NCI-H2196 treated with DMSO at 0.1 percent for 48 hours (cell line): ENCODE measurements at regions not wholly inside any gene's neighbourhood (a gene's known extent, or its start where the extent isn't known, plus 50 kb on each side); places are given as distances from the start of the nearest gene placed in this dataset.

Experiments
- DNase-seq: peaks from one replicate; lab custom pipeline; 2025; ENCODE audit not compliant: unreplicated experiment; lab: John Stamatoyannopoulos, UW

GRCh38 chr3:188088948-188089685 lies 64.8 kb upstream of the LPP start:
- DNase-seq, result no peak

- DNase-seq, result no peak
Measured at GRCh38 chr3:188090620-188091309, 63.2 kb upstream of the LPP start.

GRCh38 chr3:188091746-188092145 lies 62.2 kb upstream of the LPP start:
- no peak for DNase-seq

- DNase-seq, result no peak
Measured at GRCh38 chr3:188092648-188093047, 61.3 kb upstream of the LPP start.

- no peak for DNase-seq
Measured at GRCh38 chr3:188095431-188095830, 58.5 kb upstream of the LPP start.

- DNase-seq, result no peak
Measured at GRCh38 chr3:188097791-188098190, 56.2 kb upstream of the LPP start.

- no peak for DNase-seq
Measured at GRCh38 chr3:188099907-188100306, 54.0 kb upstream of the LPP start.

- no peak for DNase-seq
Measured at GRCh38 chr3:188102861-188103547, 51.0 kb upstream of the LPP start.

- no peak for DNase-seq
Measured at GRCh38 chr3:188104050-188104449, 49.9 kb upstream of the LPP start.
